ENCODE measurements at regions not wholly inside any gene's neighbourhood (a gene's known extent, or its start where the extent isn't known, plus 50 kb on each side); places are given as distances from the start of the nearest gene placed in this dataset.

DNA sequence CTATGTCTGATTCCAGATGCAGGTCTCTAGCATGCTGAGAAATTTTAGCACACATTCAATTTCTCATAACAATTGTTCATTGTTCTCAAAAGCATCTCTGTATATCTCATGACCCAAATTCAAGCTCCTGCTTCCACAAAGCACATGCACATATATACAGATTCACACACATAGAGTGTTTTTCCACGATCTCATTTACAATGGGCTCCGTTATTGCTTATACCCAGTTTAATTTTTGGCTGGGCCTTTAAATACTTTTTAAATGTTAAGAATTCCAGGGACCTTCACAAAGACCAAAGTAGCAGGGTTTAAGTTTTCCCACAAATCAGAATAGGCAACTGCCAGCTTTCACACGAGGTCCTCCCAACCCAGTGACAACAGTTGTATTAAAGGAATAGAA is 333.5 kb upstream of the SEMA6D start:
- TF ChIP-seq, protein P1, sequence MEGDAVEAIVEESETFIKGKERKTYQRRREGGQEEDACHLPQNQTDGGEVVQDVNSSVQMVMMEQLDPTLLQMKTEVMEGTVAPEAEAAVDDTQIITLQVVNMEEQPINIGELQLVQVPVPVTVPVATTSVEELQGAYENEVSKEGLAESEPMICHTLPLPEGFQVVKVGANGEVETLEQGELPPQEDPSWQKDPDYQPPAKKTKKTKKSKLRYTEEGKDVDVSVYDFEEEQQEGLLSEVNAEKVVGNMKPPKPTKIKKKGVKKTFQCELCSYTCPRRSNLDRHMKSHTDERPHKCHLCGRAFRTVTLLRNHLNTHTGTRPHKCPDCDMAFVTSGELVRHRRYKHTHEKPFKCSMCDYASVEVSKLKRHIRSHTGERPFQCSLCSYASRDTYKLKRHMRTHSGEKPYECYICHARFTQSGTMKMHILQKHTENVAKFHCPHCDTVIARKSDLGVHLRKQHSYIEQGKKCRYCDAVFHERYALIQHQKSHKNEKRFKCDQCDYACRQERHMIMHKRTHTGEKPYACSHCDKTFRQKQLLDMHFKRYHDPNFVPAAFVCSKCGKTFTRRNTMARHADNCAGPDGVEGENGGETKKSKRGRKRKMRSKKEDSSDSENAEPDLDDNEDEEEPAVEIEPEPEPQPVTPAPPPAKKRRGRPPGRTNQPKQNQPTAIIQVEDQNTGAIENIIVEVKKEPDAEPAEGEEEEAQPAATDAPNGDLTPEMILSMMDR (IDR thresholded peaks at IDR 0.05): no peak
- TF ChIP-seq JUNB (IDR thresholded peaks at IDR 0.05) (no peak), POLR2A (IDR thresholded peaks at IDR 0.05; ENCODE audit: low read length) (no peak), PHF8 (IDR thresholded peaks at IDR 0.05; ENCODE audit: borderline replicate concordance, low read depth) (no peak), MAZ (IDR thresholded peaks at IDR 0.05; ENCODE audit: borderline replicate concordance, low read depth, low read length) (no peak), FOSB (CRISPR knock-in tag; IDR thresholded peaks at IDR 0.05) (no peak), RARB (CRISPR knock-in tag; IDR thresholded peaks at IDR 0.05) (no peak), RAD21 (conservative IDR thresholded peaks at IDR 0.05 in 1 of 2, IDR thresholded peaks at IDR 0.05 in 1 of 2) (no peak), EP300 (IDR thresholded peaks at IDR 0.05) (no peak), SREBF2 (IDR thresholded peaks at IDR 0.05) (no peak)
- TF ChIP-seq, protein P2, sequence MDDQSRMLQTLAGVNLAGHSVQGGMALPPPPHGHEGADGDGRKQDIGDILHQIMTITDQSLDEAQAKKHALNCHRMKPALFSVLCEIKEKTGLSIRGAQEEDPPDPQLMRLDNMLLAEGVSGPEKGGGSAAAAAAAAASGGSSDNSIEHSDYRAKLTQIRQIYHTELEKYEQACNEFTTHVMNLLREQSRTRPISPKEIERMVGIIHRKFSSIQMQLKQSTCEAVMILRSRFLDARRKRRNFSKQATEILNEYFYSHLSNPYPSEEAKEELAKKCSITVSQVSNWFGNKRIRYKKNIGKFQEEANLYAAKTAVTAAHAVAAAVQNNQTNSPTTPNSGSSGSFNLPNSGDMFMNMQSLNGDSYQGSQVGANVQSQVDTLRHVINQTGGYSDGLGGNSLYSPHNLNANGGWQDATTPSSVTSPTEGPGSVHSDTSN (IDR thresholded peaks at IDR 0.05): no peak
- TF ChIP-seq, protein P3, sequence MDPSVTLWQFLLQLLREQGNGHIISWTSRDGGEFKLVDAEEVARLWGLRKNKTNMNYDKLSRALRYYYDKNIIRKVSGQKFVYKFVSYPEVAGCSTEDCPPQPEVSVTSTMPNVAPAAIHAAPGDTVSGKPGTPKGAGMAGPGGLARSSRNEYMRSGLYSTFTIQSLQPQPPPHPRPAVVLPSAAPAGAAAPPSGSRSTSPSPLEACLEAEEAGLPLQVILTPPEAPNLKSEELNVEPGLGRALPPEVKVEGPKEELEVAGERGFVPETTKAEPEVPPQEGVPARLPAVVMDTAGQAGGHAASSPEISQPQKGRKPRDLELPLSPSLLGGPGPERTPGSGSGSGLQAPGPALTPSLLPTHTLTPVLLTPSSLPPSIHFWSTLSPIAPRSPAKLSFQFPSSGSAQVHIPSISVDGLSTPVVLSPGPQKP (IDR thresholded peaks at IDR 0.05; ENCODE audit: low read depth, low read length): no peak
- TF ChIP-seq, protein P4, sequence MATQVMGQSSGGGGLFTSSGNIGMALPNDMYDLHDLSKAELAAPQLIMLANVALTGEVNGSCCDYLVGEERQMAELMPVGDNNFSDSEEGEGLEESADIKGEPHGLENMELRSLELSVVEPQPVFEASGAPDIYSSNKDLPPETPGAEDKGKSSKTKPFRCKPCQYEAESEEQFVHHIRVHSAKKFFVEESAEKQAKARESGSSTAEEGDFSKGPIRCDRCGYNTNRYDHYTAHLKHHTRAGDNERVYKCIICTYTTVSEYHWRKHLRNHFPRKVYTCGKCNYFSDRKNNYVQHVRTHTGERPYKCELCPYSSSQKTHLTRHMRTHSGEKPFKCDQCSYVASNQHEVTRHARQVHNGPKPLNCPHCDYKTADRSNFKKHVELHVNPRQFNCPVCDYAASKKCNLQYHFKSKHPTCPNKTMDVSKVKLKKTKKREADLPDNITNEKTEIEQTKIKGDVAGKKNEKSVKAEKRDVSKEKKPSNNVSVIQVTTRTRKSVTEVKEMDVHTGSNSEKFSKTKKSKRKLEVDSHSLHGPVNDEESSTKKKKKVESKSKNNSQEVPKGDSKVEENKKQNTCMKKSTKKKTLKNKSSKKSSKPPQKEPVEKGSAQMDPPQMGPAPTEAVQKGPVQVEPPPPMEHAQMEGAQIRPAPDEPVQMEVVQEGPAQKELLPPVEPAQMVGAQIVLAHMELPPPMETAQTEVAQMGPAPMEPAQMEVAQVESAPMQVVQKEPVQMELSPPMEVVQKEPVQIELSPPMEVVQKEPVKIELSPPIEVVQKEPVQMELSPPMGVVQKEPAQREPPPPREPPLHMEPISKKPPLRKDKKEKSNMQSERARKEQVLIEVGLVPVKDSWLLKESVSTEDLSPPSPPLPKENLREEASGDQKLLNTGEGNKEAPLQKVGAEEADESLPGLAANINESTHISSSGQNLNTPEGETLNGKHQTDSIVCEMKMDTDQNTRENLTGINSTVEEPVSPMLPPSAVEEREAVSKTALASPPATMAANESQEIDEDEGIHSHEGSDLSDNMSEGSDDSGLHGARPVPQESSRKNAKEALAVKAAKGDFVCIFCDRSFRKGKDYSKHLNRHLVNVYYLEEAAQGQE (IDR thresholded peaks at IDR 0.05): no peak
- TF ChIP-seq, protein P5, sequence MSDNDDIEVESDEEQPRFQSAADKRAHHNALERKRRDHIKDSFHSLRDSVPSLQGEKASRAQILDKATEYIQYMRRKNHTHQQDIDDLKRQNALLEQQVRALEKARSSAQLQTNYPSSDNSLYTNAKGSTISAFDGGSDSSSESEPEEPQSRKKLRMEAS (IDR thresholded peaks at IDR 0.05): no peak

Measured in A549 (cell line).